GM19351 (cell line): ENCODE measurements at regions not wholly inside any gene's neighbourhood (a gene's known extent, or its start where the extent isn't known, plus 50 kb on each side); places are given as distances from the start of the nearest gene placed in this dataset.
A peak's percentile ranks its signal among the peaks of the same experiment; 100 is the strongest.

ENCODE experiments used
- ATAC-seq: cut with Tn5 transposase; IDR thresholded peaks from one replicate; pipeline ENCODE4 v1.9.1; 2021; ENCODE audit warnings: mild to moderate bottlenecking, moderate library complexity; ENCODE audit not compliant: unreplicated experiment

DNA sequence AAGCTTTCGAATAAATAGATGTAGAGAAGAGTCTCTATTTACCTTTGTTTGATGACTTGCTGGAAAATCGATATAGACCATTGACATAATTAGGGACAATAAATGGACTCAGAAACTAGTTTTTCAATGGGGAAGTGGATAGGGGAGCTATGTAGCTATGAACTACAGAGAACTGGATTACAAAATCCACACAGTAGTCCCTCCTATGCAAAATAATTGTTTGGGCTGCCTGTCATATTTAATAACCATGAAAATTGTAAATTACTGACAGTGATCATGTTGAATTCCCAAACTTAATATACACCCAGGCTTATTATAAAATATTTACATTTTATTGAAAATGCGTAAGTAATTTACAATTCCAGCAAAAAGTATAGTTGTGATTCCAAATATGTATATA, 333.1 kb upstream of the FAM241A start:
- no peak for ATAC-seq

DNA sequence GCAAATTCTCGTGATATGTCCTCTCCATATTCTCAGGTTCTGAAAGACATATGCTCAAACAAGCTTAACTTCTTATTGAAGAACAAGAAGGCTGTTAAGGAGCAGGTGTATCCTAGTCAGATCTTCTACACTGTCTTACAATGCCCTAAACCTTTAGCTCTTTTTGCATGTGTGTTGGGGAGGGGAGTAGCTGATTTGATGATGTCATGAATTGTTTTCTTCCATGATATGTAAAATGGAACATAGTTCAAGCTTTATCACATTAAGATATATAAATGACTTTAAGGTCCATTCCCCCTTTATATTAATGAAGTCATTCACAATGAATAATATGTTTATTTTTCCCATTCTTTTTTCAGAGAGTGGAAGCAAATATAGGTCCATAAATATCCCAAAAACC, 332.5 kb upstream of the FAM241A start:
- ATAC-seq: no peak

DNA sequence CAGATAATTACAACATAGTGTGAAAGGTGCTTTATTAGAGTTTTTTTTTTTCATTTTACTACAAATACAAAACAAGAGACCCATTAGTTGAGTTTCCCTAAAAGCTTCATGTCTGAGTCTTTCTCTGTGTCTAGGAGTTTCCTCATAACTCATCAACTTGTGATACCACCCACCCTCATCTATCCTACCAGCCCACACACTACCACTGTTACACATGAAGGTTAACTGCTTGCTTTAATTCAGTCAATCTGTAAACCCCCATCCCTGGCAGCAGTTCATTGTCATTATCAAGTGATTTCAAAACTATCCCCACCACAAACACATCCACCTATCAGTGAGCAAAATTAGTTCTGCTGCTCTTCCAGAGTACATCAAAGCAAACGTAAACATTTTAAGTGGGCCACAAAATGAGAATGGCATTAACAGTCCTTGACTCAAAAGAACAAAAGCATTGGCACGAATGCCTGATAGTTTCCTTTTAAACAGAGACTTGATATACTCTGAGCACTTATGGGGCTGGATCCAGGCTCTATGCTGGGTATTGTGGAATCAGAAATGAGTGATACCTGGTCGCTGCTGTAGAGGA, 331.6 kb upstream of the FAM241A start:
- no peak for ATAC-seq

DNA sequence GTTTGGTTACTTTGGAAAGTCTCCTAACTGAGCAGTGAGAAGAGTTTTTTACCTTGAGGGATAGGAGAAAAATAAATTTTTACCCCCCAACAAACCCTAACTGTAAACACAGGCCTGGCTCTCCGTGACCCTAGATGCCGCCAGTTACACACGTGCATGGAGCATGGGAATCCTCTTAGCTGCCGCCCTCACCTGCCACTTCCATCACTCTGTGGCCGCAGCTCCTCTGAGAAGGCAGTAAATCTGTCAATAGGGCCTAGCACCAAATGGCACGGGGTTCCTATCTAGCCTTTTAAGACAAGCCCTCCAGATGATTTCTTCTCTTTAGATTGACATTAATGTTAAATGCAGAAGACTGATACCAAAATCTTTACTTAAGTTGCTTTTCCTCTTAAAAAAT, 330.3 kb upstream of the FAM241A start:
- no peak for ATAC-seq

DNA sequence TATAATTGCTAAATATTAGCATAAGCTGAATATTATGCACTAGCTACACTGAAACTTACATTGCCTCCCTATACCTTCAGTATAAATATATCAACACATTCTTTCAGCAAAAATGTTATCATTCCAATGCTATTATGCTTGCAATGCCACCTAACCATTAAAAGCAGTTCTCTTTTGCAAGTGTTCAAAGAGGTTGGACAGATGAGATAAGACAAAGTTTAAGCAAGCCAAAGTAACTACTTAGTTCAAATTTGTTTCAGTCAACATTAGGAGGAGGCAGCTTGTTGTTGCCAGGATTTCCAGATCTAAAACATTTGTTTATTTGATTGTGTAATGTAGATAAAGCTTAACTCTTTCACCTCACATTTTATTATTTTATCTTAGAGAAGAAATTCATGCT, 323.9 kb upstream of the FAM241A start:
- ATAC-seq: no peak

DNA sequence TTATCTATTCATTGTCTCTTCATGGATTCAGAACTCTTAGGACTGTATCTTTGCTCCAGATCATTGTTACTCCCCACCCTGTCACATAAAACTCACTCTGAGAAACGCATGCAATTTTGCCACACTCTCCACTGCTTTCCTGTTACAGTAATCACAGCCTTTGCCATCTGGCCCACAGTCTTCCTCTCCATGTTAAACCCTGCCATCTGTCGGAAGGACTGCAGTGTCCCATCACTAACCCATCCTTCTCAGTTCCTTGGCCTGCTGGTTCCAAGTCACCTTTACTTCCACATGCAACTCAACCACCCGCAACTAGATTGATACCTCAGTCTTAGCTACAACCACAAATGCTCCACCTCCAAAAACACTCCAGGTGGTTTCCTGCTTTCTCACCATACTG, 308.7 kb upstream of the FAM241A start:
- no peak for ATAC-seq

DNA sequence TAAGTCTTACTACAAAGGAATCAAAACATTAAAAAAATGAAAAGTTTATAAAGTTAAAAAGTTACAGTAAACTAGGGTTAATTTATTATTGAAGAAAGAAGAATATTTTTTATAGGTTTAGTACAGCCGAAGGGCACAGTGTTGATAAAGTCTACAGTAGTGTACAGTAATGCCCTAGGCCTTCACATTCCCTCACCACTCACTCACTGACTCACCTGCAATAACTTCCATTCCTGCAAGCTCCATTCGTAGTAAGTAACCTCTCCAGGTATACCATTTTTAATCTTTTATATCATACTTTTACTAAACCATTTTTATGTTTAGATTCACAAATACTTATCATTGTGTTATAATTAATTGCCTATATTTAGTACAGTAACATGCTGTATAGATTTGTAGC, 307.5 kb upstream of the FAM241A start:
- no peak for ATAC-seq

DNA sequence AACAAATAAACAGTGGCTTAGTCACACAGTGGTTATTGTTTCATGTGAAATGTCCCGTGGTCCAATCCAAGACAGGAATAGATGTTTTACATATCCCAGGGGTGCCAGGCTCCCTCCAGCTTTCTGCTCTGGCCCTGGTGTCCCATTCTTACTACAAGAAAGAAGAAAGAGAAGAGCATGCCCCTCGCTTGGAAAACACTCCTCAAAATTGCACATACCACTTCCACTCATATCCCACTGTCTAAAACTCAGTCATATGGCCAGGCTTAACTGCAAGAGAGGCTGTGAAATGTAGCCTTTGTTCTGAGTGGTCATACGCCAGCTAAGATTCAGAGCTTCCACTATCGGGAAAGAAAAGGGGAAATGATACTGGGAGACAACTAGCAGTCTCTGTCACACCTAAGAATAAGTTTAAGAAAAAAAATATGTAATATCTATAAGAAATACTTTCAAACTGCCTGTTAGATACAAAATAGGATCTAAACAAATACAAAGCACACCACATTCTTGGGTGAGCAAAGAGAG, 306.8 kb upstream of the FAM241A start:
- ATAC-seq: peak; percentile 90

DNA sequence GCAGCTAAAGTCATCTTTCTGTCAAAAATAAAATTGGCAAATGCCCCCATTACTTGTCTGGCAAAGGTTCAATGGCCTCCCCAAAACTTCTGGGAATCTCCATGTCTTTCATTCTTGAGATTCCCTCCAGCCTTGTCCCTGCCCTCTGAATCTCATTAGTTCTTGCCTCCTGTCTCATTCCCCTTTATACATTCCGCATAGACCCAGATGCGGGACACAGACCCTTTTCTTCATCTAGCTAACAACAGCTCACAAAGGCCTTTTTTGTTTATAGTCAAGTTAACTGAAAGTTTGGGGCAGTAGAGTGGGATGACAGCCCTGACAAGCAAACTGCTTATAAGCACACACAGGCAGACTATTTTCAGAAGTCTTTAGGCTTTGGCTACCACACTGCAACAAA, 306.1 kb upstream of the FAM241A start:
- ATAC-seq: no peak

DNA sequence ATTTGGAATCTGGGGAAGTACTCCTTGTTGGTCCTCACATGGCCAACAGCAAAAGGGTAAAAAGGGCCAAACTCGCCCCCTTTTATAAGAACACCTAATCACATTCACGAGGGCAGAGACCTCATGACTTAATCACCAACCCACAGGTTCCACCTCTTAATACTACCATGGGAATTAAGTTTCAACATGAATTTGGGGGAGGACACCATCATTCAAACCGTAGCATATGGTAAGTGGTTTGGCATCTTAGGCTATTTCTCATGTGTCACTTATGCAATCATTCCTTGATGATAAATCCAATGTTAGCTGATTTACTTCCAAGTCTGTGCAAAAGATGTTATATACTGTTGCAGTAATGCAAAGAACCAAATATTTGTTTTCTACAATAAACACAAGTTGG, 302.9 kb upstream of the FAM241A start:
- no peak for ATAC-seq

DNA sequence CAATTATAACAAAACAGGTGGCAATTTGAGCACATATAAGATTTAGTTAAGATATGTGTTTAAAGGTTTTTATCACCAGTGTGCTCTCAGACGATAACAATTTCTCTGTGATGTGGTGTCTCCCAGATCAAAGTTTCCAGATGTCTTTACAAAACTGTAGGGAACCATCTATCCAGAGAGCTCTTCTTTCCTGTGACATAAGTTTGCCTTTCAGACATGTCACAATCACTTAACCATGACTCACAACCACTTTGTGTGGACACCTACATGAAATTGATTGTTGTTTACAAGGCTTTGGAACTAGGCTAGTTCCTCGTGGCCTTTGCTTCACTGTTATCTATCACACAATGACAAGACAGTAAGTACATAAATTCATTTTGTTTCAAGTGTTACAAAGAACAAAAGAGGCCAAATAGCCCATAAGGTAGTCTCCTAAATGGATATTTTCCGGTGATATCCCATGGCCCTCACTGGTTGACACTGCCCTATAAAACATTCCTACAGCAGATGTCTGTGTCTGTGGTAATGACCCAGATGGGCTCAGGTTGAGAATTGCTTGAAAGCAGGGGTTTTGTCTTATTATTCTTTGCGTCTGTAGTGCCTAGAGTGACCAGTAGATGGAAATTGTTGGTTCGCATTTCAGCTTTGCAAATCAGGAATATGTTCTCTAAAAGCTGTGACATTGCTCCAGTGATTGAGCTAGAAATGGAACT, 297.8 kb upstream of the FAM241A start:
- peak; percentile 67 for ATAC-seq

DNA sequence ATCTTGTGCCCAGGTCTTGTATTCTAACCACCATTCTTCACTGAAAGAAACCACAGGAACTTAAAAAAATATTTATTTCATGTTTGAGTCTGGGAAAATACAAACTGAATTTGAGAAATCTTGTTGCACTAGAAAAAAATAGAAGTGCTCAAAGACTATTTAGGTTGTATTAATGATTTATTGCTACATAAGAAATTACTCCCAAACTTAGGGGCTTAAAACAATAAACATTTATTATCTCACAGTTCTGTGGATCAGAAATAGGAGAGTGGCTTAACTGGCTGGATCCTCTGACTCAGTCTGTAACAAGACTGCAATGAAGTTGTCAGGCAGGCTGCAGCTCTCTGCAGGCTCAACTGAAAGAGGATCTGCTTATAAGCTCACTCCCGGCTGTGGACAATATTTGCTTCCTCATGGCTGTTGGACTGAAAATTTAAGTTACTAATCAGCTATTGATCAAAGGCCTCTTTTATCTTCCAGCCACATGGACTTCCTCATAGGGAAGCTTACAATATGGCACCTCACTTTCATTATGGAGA, 295.4 kb upstream of the FAM241A start:
- ATAC-seq: no peak

DNA sequence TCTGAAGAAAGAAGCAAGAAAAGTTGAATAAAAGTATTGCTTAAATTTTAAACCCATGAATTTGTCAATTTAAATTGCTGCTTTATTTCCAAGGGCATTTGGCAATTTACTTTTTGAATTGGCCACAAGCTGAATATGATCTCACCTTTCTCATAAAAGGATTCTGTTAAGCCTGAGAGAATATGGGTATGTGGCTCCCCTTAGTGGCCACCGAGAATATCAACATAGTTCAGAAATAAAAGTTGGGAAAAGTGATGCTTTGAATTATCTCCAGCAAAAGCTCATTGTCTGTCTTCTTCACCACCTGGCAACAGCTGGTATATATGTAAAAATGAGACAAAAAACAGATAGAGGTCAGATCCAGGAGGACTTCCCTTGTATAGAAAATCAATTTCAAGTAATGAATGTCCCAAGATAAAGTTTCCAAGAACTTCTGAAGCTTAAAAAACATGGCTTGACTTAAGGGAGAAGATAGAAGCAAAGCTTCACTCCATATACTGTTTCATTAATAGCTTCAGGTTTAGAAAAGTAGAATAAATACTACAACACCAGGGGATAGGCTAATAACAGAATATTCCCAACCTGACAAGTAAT, 290.7 kb upstream of the FAM241A start:
- peak; percentile 85 for ATAC-seq

DNA sequence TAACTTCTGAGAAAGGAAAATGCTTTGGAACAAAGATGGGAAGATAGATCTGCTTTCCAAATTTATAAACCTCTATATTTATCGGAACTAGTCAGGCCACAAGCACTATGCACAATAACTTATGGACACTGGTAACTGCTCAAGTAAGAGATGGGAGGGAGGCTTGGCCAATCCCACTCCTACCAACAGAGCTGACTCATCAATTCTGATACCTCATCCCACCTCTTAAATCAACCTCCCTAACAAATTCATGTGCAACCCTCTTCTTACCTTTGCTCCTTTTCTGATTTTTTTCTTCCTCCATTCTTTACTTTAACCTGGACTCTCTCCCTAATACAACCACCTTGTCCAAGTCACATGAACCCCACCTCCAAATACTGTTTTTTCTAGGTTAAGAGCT, 289.9 kb upstream of the FAM241A start:
- no peak for ATAC-seq

DNA sequence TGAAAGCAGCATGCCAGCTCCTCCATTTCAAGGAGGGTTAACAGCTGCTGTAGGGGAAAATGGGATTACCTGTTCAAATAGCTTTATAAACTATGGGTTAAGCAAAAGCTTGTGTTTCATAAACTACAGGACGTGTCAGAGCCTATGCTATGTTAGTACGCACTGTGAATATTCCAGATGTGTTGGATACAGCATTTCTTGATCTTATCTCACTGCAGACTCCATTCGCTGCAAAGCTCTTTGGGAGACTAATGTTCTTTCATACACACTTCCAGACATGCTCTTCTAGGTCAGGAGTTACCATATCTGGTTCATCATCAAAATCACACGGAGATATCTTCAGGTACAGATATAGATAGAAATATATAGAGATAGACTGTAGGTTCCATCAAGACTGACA, 281.2 kb upstream of the FAM241A start:
- no peak for ATAC-seq

DNA sequence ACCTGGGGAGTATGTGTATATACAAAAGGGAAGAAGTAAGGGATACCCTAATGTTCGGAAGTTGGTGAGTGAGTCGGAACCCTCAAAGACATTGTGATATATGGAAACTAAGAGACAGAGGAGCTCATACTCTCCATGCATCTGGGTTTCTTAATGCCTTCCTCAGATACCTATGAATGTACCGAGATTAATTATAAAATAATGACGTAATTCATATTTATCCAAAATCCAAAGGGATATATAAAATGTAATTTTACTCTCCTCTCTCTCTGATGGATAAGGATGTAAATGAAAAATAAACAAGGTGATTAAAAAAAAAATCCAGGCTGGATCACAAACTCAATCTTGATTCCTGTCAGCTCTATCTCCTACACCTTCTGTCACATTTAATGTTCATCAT, 275.9 kb upstream of the FAM241A start:
- ATAC-seq: no peak

DNA sequence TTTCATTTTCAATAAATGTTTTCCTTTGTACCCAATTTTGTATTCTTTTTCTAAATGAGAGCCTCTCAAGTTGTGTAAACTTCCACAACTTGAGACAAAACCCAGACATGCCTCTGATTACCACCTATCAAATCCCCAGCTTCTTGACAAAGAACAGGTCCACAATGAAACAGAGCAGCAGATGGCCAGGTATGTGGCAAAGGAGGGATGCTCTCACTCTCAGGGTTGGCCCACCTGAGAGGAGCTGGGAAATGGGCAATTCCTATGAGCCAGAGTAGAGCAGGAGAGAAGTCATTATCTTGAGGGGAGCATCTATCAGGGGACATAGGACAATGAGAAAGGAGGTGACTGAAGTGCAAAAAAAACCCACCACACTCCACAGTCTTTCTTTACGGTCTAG, 273.5 kb upstream of the FAM241A start:
- ATAC-seq: no peak

DNA sequence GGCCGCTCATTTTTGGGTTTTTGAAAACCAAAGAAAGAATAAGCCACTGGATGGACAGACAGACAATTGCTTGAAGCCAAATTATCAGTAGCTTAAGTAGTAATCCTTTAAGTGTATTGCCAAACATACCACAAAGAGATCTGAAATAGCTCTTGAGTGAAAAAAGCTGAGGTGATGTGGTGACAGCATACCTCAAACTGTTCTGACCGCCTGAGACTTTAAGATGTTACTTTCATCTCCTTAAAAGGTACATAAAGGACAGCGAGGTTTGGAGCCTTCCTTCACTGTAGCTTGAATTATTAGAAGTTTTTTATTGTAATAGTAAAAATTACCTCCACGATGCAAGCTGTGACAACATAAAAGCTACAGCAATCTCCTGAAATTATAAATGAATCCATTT, 271.5 kb upstream of the FAM241A start:
- ATAC-seq: no peak

DNA sequence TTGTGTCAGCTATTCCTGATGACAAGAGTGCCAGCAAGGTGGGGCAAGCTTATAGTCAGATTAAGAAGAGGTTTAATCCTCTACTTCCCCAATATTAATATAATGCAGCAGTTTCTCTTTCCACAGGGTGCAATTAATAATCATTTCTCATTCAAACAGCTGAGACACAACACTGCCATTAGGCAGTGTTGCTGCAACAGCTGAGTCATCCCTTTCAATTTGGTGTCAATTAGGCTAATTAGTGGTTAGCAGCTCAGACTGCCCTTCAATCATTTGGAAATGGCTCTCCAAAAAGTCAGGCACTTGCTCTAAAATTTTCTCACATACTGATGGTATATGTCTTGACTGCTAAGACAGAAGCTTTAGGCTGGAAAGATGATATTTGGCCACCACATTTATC, 265.7 kb upstream of the FAM241A start:
- no peak for ATAC-seq

DNA sequence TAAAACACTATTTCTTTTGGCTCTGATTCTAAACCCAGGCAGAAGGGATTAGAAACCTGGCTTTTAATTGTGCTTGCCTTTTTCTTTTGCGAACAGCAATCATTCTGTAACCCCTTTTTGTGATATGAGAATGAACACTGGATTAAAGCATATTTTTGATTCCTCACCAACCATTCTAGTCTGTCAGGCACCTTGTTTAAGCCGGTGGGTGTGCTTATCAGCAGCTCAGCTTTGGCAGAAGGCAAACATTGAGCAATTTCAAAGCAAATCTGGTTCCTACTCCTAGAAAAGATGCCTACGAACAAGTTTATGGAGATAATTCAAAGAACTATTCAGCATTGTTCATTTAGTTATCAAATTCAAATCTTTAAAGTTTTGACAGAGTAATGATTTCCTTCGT, 265.1 kb upstream of the FAM241A start:
- no peak for ATAC-seq

DNA sequence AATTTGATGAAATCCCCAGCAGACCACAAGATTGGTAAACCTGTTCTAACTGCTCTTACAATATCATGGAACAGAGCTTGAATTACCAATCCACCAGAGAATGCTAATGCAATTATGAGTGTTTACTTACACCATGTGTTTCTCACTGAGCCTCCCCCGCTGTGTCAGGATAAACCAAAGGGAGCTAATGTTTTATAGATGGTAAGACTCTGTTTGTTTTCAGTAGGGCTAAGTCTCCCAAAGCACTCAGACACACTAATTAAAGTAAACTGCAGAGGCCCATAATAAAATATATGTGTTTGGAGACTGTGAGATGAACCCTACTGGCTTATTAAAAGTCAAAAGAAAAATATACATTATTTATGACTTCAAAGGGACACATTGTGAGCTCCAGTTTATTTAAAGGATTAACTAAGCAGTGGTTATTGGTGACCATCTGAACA, 261.7 kb upstream of the FAM241A start:
- no peak for ATAC-seq

DNA sequence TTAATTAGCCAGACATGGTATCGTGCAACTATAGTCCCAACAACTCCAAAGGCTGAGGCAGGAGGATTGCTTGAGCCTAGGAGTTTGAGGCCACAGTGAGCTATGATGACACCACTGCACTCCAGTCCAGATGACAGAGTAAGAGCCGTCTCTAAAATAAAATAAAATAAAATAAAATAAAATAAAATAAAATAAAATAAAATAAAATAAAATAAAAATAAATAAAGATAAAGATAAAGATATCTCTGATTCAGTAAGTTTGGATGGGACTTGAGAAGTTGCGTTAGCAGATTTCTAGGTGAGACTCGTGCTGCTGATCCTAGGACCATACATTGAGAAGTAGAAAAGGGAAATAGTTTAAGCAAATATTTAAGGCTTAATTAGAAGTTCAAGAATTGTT, 254.8 kb upstream of the FAM241A start:
- no peak for ATAC-seq
